Endothelial cell (in vitro differentiated cells): ENCODE measurements at regions not wholly inside any gene's neighbourhood (a gene's known extent, or its start where the extent isn't known, plus 50 kb on each side); places are given as distances from the start of the nearest gene placed in this dataset.

ENCODE experiments used
- DNase-seq: peaks from one replicate; pipeline ENCODE4 v3.0.0; 2021; ENCODE audit warnings: low spot score
- H3K27ac Mint-ChIP-seq: one replicate; pipeline ENCODE4 v1.8.0; 2021; ENCODE audit warnings: mixed read lengths, inconsistent platforms; ENCODE audit not compliant: unreplicated experiment
- H3K27me3 Mint-ChIP-seq: one replicate; pipeline ENCODE4 v1.8.0; 2021; ENCODE audit warnings: mild to moderate bottlenecking, moderate library complexity, mixed read lengths, inconsistent platforms; ENCODE audit not compliant: unreplicated experiment
- H3K36me3 Mint-ChIP-seq: one replicate; pipeline ENCODE4 v1.8.0; 2021; ENCODE audit warnings: mild to moderate bottlenecking, low read depth, mixed read lengths, inconsistent platforms; ENCODE audit not compliant: unreplicated experiment
- H3K4me1 Mint-ChIP-seq: one replicate; pipeline ENCODE4 v1.8.0; 2021; ENCODE audit warnings: mild to moderate bottlenecking, mixed read lengths, inconsistent platforms; ENCODE audit not compliant: unreplicated experiment
- H3K4me3 Mint-ChIP-seq: one replicate; pipeline ENCODE4 v1.8.0; 2021; ENCODE audit warnings: mild to moderate bottlenecking, mixed read lengths, inconsistent platforms; ENCODE audit not compliant: unreplicated experiment
- H3K9me3 Mint-ChIP-seq: one replicate; pipeline ENCODE4 v1.8.0; 2021; ENCODE audit warnings: mixed read lengths, inconsistent platforms; ENCODE audit not compliant: unreplicated experiment
- CTCF ChIP-seq: fragments of 200-600 bp; sonication (generic); IDR thresholded peaks from one replicate; pipeline ENCODE4 v1.5.0; 2021; ENCODE audit warnings: antibody characterized with exemption; ENCODE audit not compliant: unreplicated experiment

GRCh38 chr17:79364315-79365094, 246.3 kb downstream of the RBFOX3 start:
- H3K4me3 Mint-ChIP-seq = no peak overlapping the region
- H3K27ac Mint-ChIP-seq = no peak overlapping the region
- DNase-seq = no peak
- H3K4me1 Mint-ChIP-seq = no peaks in the 10 kb centered on the region
- H3K9me3 Mint-ChIP-seq = no peaks in the 10 kb centered on the region
- H3K36me3 Mint-ChIP-seq = no peaks in the 10 kb centered on the region
- TF ChIP-seq CTCF = no peak
- peaks cover 8% of the 10 kb centered on the region for H3K27me3 Mint-ChIP-seq

- DNase-seq = no peak
- H3K27ac Mint-ChIP-seq = no peak overlapping the region
- H3K36me3 Mint-ChIP-seq = no peaks in the 10 kb centered on the region
- H3K9me3 Mint-ChIP-seq = no peaks in the 10 kb centered on the region
- no peaks in the 10 kb centered on the region for H3K4me1 Mint-ChIP-seq
- no peak for TF ChIP-seq CTCF
- H3K27me3 Mint-ChIP-seq = peaks cover 8% of the 10 kb centered on the region
- no peak overlapping the region for H3K4me3 Mint-ChIP-seq
Observed at GRCh38 chr17:79363552-79364275, 247.1 kb downstream of the RBFOX3 start.

GRCh38 chr17:79362772-79363305, 248.0 kb downstream of the RBFOX3 start:
- H3K36me3 Mint-ChIP-seq = no peaks in the 10 kb centered on the region
- TF ChIP-seq CTCF = no peak
- peaks cover 8% of the 10 kb centered on the region for H3K27me3 Mint-ChIP-seq

GRCh38 chr17:79361873-79362771, 248.7 kb downstream of the RBFOX3 start:
- no peak for TF ChIP-seq CTCF
- H3K27ac Mint-ChIP-seq = no peak overlapping the region

More at GRCh38 chr17:79362772-79363305, 248.0 kb downstream of the RBFOX3 start:
- Mint-ChIP-seq H3K27ac (no peak overlapping the region), H3K4me3 (no peak overlapping the region), H3K4me1 (no peaks in the 10 kb centered on the region), H3K9me3 (no peaks in the 10 kb centered on the region)
- no peak for DNase-seq

More at GRCh38 chr17:79361873-79362771, 248.7 kb downstream of the RBFOX3 start:
- DNase-seq = no peak
- H3K9me3 Mint-ChIP-seq = no peaks in the 10 kb centered on the region
- H3K4me1 Mint-ChIP-seq = no peaks in the 10 kb centered on the region
- no peaks in the 10 kb centered on the region for H3K36me3 Mint-ChIP-seq
- H3K4me3 Mint-ChIP-seq = no peak overlapping the region
- H3K27me3 Mint-ChIP-seq = peaks cover 8% of the 10 kb centered on the region
